ENCODE measurements at regions not wholly inside any gene's neighbourhood (a gene's known extent, or its start where the extent isn't known, plus 50 kb on each side); places are given as distances from the start of the nearest gene placed in this dataset.

- no peaks in the 10 kb centered on the region for H3K79me2 ChIP-seq (ENCODE audit: insufficient read depth, low read length)
- TF ChIP-seq CTCF (IDR thresholded peaks at IDR 0.05) = no peak
- Mint-ChIP-seq H3K9me3 (no peaks in the 10 kb centered on the region), H3K4me3 (no peak overlapping the region), H3K27ac (no peak overlapping the region), H3K36me3 (no peaks in the 10 kb centered on the region), H3K4me1 (no peaks in the 10 kb centered on the region), H3K27me3 (ENCODE audit: low read depth in 3 of 3) (no peaks in the 10 kb centered on the region)
- no peak for DNase-seq
- no peaks in the 10 kb centered on the region for H3K9me3 ChIP-seq (replicated peaks in 1 of 2; ENCODE audit: control insufficient read depth in 1 of 2, insufficient read depth in 1 of 2, low read length in 2 of 2)
- intact Hi-C loops (cut with micrococcal nuclease) = no loop called here
- no peak overlapping the region for H3K4me2 ChIP-seq (replicated peaks; ENCODE audit: extremely low read depth, low read length, poor library complexity, severe bottlenecking)
- no peak overlapping the region for H3K27ac ChIP-seq (ENCODE audit: low read depth in 1 of 2, low read length in 2 of 2)
- WGBS (ENCODE audit: insufficient coverage) = 100% methylated on average over 1 of the region's 4 CpGs
- H3K27me3 ChIP-seq (ENCODE audit: control insufficient read depth in 2 of 2, insufficient read depth in 2 of 2, low read length in 2 of 2) = no peaks in the 10 kb centered on the region
- no peaks in the 10 kb centered on the region for H3K36me3 ChIP-seq (replicated peaks in 1 of 2; ENCODE audit: control insufficient read depth in 1 of 2, insufficient read depth in 2 of 2, low read length in 2 of 2)
- no peaks in the 10 kb centered on the region for H3K4me1 ChIP-seq (ENCODE audit: control insufficient read depth in 1 of 2, insufficient read depth in 2 of 2, low read length in 2 of 2)
- H4K20me1 ChIP-seq (ENCODE audit: insufficient read depth, low read length) = no peaks in the 10 kb centered on the region
- H2AFZ ChIP-seq (ENCODE audit: insufficient read depth, low read depth, low read length, poor library complexity, severe bottlenecking) = no peak overlapping the region
- H3K4me3 ChIP-seq (replicated peaks in 1 of 3; ENCODE audit: low read depth in 2 of 3, low read length in 3 of 3) = no peak overlapping the region
- no peak overlapping the region for H3K9ac ChIP-seq (ENCODE audit: insufficient read depth, low read length, poor library complexity, severe bottlenecking)
These were observed 240.4 kb downstream of the IKZF2 start for GRCh38 chr2:212911011-212911410.

GRCh38 chr2:212908682-212909435 lies 242.6 kb downstream of the IKZF2 start:
- Mint-ChIP-seq H3K36me3 (no peaks in the 10 kb centered on the region), H3K9me3 (no peaks in the 10 kb centered on the region), H3K4me1 (no peaks in the 10 kb centered on the region), H3K4me3 (no peak overlapping the region), H3K27ac (no peak overlapping the region), H3K27me3 (ENCODE audit: low read depth in 3 of 3) (no peaks in the 10 kb centered on the region)
- H3K4me2 ChIP-seq (replicated peaks; ENCODE audit: extremely low read depth, low read length, poor library complexity, severe bottlenecking) = no peak overlapping the region
- no peak for TF ChIP-seq CTCF (IDR thresholded peaks at IDR 0.05)
- no peak overlapping the region for H3K9ac ChIP-seq (ENCODE audit: insufficient read depth, low read length, poor library complexity, severe bottlenecking)
- H3K36me3 ChIP-seq (replicated peaks in 1 of 2; ENCODE audit: control insufficient read depth in 1 of 2, insufficient read depth in 2 of 2, low read length in 2 of 2) = no peaks in the 10 kb centered on the region
- no peak overlapping the region for H3K27ac ChIP-seq (ENCODE audit: low read depth in 1 of 2, low read length in 2 of 2)
- no peak overlapping the region for H2AFZ ChIP-seq (ENCODE audit: insufficient read depth, low read depth, low read length, poor library complexity, severe bottlenecking)
- no peaks in the 10 kb centered on the region for H3K4me1 ChIP-seq (ENCODE audit: control insufficient read depth in 1 of 2, insufficient read depth in 2 of 2, low read length in 2 of 2)
- intact Hi-C loops (cut with micrococcal nuclease) = no loop called here
- no peaks in the 10 kb centered on the region for H4K20me1 ChIP-seq (ENCODE audit: insufficient read depth, low read length)
- no peaks in the 10 kb centered on the region for H3K79me2 ChIP-seq (ENCODE audit: insufficient read depth, low read length)
- no CpG with 5 or more reads among the region's 4 CpGs for WGBS (ENCODE audit: insufficient coverage)
- no peaks in the 10 kb centered on the region for H3K9me3 ChIP-seq (replicated peaks in 1 of 2; ENCODE audit: control insufficient read depth in 1 of 2, insufficient read depth in 1 of 2, low read length in 2 of 2)
- no peak overlapping the region for H3K4me3 ChIP-seq (replicated peaks in 1 of 3; ENCODE audit: low read depth in 2 of 3, low read length in 3 of 3)
- no peaks in the 10 kb centered on the region for H3K27me3 ChIP-seq (ENCODE audit: control insufficient read depth in 2 of 2, insufficient read depth in 2 of 2, low read length in 2 of 2)
- DNase-seq = no peak
